CD14-positive monocyte (primary cell): ENCODE measurements at regions not wholly inside any gene's neighbourhood (a gene's known extent, or its start where the extent isn't known, plus 50 kb on each side); places are given as distances from the start of the nearest gene placed in this dataset.

ENCODE experiments used
- DNase-seq, 3 donors: peaks; one replicate each; pipeline ENCODE4 v3.0.0-alpha.2; 2011 to 2022
- H2AFZ ChIP-seq: 2 replicates; pipeline ENCODE4 v1.6.0; 2012; ENCODE audit warnings: mild to moderate bottlenecking, low read depth, low read length, inconsistent platforms; ENCODE audit not compliant: insufficient read depth, poor library complexity, severe bottlenecking
- H3K27ac ChIP-seq, 2 donors: 1 replicate in 1 of 2; 2 replicates in 1 of 2; pipeline ENCODE4 v1.5.1; 2012 to 2013; ENCODE audit warnings: low read length in 2 of 2, control low read depth in 1 of 2, inconsistent platforms in 1 of 2, low read depth in 1 of 2, mild to moderate bottlenecking in 1 of 2
- H3K27me3 ChIP-seq, 2 donors: one replicate each; pipeline versions ENCODE4 v1.6.0 to v1.6.1; 2011 to 2013; ENCODE audit warnings: low read length in 2 of 2; ENCODE audit not compliant: control insufficient read depth in 2 of 2, insufficient read depth in 2 of 2
- H3K36me3 ChIP-seq, 2 donors: replicated peaks in 1 of 2; 1 replicate in 1 of 2; 2 replicates in 1 of 2; pipeline versions ENCODE4 v1.5.1 to v1.6.1; 2012 to 2013; ENCODE audit warnings: low read length in 2 of 2, control low read depth in 1 of 2, inconsistent platforms in 1 of 2, mild to moderate bottlenecking in 1 of 2; ENCODE audit not compliant: insufficient read depth in 2 of 2, control insufficient read depth in 1 of 2
- H3K4me1 ChIP-seq, 2 donors: 1 replicate in 1 of 2; 2 replicates in 1 of 2; pipeline versions ENCODE4 v1.5.1 to v1.6.1; 2012 to 2013; ENCODE audit warnings: low read length in 2 of 2, control low read depth in 1 of 2, inconsistent platforms in 1 of 2, mild to moderate bottlenecking in 1 of 2, moderate library complexity in 1 of 2; ENCODE audit not compliant: insufficient read depth in 2 of 2, control insufficient read depth in 1 of 2
- H3K4me2 ChIP-seq: replicated peaks from 2 replicates; pipeline ENCODE3; 2012; ENCODE audit warnings: low read length, moderate library complexity, mild to moderate bottlenecking; ENCODE audit not compliant: poor library complexity, severe bottlenecking; ENCODE audit errors: extremely low read depth
- H3K4me3 ChIP-seq, 3 experiments: fragments of 200-600 bp in 1 of 3; sonication (generic) in 1 of 3; replicated peaks in 1 of 3; 1 replicate in 2 of 3; 2 replicates in 1 of 3; pipeline ENCODE4 v1.5.1; 2011 to 2013; ENCODE audit warnings: low read length in 3 of 3, mild to moderate bottlenecking in 3 of 3, control low read depth in 2 of 3, low read depth in 2 of 3, inconsistent platforms in 1 of 3, moderate library complexity in 1 of 3
- H3K79me2 ChIP-seq: 2 replicates; pipeline ENCODE4 v1.6.0; 2012; ENCODE audit warnings: mild to moderate bottlenecking, control low read depth, inconsistent platforms, low read length, moderate library complexity; ENCODE audit not compliant: insufficient read depth
- H3K9ac ChIP-seq: 2 replicates; pipeline ENCODE4 v1.6.0; 2017; ENCODE audit warnings: low read length, mild to moderate bottlenecking; ENCODE audit not compliant: insufficient read depth, poor library complexity, severe bottlenecking
- H3K9me3 ChIP-seq, 2 donors: replicated peaks in 1 of 2; 1 replicate in 1 of 2; 2 replicates in 1 of 2; pipeline versions ENCODE4 v1.5.1 to v1.6.1; 2012 to 2013; ENCODE audit warnings: low read length in 2 of 2, control low read depth in 1 of 2; ENCODE audit not compliant: control insufficient read depth in 1 of 2, insufficient read depth in 1 of 2
- H4K20me1 ChIP-seq: 2 replicates; pipeline ENCODE4 v1.6.0; 2012; ENCODE audit warnings: mild to moderate bottlenecking, low read length, control low read depth, moderate library complexity; ENCODE audit not compliant: insufficient read depth
- H3K27ac Mint-ChIP-seq, 7 donors: one replicate each; pipeline ENCODE4 v1.8.0; 2020; ENCODE audit warnings: mild to moderate bottlenecking in 7 of 7, mixed read lengths in 7 of 7, moderate library complexity in 6 of 7, inconsistent platforms in 2 of 7
- H3K27me3 Mint-ChIP-seq, 3 donors: one replicate each; pipeline ENCODE4 v1.8.0; 2021 to 2022; ENCODE audit warnings: low read depth in 3 of 3, mild to moderate bottlenecking in 3 of 3, mixed read lengths in 3 of 3, moderate library complexity in 3 of 3, inconsistent platforms in 1 of 3
- H3K36me3 Mint-ChIP-seq, 2 donors: one replicate each; pipeline ENCODE4 v1.8.0; 2020; ENCODE audit warnings: mixed read lengths in 2 of 2, inconsistent platforms in 1 of 2, mild to moderate bottlenecking in 1 of 2
- H3K4me1 Mint-ChIP-seq: one replicate; pipeline ENCODE4 v1.8.0; 2020; ENCODE audit warnings: mild to moderate bottlenecking, mixed read lengths
- H3K4me3 Mint-ChIP-seq, 2 donors: one replicate each; pipeline ENCODE4 v1.8.0; 2020; ENCODE audit warnings: mild to moderate bottlenecking in 2 of 2, mixed read lengths in 2 of 2, moderate library complexity in 1 of 2
- H3K9me3 Mint-ChIP-seq, 7 donors: one replicate each; pipeline ENCODE4 v1.8.0; 2020 to 2022; ENCODE audit warnings: mixed read lengths in 7 of 7, mild to moderate bottlenecking in 6 of 7, moderate library complexity in 6 of 7, inconsistent platforms in 2 of 7
- CTCF ChIP-seq: fragments of 200-600 bp; IDR thresholded peaks from one replicate; pipeline ENCODE4 v1.8.0; 2022; ENCODE audit warnings: antibody characterized with exemption, mild to moderate bottlenecking
- WGBS: methylation state at CpG from one replicate; pipeline ENCODE4 v1.1.5; 2013; ENCODE audit warnings: missing lambda C conversion rate; ENCODE audit not compliant: insufficient coverage; 5-methylcytosine and 5-hydroxymethylcytosine counted together
- intact Hi-C, 2 donors: fragments of 100-400 bp; cut with micrococcal nuclease; formaldehyde crosslinking; loops; one replicate each; pipeline versions ENCODE4 v1.15.0 to v1.15.1; 2023

- TF ChIP-seq CTCF = no peak
- no peak overlapping the region for H3K4me2 ChIP-seq
- peaks cover 17 to 30% of the 10 kb centered on the region in 2 donors for H3K4me1 ChIP-seq
- peaks cover 0 to 3% of the 10 kb centered on the region in 2 donors for H3K9me3 ChIP-seq
- H2AFZ ChIP-seq = no peak overlapping the region
- H3K27ac Mint-ChIP-seq = no peak overlapping the region
- H3K27ac ChIP-seq = no peak overlapping the region
- peaks cover 0 to 1% (median 0%) of the 10 kb centered on the region in 3 donors for H3K27me3 Mint-ChIP-seq
- no peak for DNase-seq
- no peaks in the 10 kb centered on the region for H3K36me3 Mint-ChIP-seq
- peaks cover 9% of the 10 kb centered on the region for H3K4me1 Mint-ChIP-seq
- no peaks in the 10 kb centered on the region for H3K36me3 ChIP-seq
- intact Hi-C loops = no loop called here
- WGBS = 73% methylated on average over 6 of the region's 6 CpGs
- H4K20me1 ChIP-seq = no peaks in the 10 kb centered on the region
- H3K4me3 ChIP-seq = no peak overlapping the region
- H3K9ac ChIP-seq = no peak overlapping the region
- no peaks in the 10 kb centered on the region for H3K27me3 ChIP-seq
- H3K79me2 ChIP-seq = no peaks in the 10 kb centered on the region
- no peak overlapping the region for H3K4me3 Mint-ChIP-seq
- peaks cover 2 to 21% (median 13%) of the 10 kb centered on the region in 7 donors for H3K9me3 Mint-ChIP-seq
Measured at GRCh38 chr2:857937-858336, 92.7 kb upstream of the SNTG2 start.

GRCh38 chr2:857081-857480 is 93.6 kb upstream of the SNTG2 start:
- Histone ChIP-seq H3K36me3 (no peaks in the 10 kb centered on the region), H3K4me1 (peaks cover 17 to 30% of the 10 kb centered on the region in 2 donors), H3K79me2 (no peaks in the 10 kb centered on the region), H3K4me2 (no peak overlapping the region), H3K27me3 (no peaks in the 10 kb centered on the region), H3K27ac (no peak overlapping the region), H3K4me3 (no peak overlapping the region), H4K20me1 (no peaks in the 10 kb centered on the region), H2AFZ (no peak overlapping the region), H3K9ac (no peak overlapping the region), H3K9me3 (peaks cover 0 to 3% of the 10 kb centered on the region in 2 donors)
- intact Hi-C loops = no loop called here
- Mint-ChIP-seq H3K27ac (no peak overlapping the region), H3K9me3 (peaks cover 2 to 21% (median 14%) of the 10 kb centered on the region in 7 donors), H3K27me3 (peaks cover 0 to 3% (median 0%) of the 10 kb centered on the region in 3 donors), H3K4me3 (no peak overlapping the region), H3K36me3 (no peaks in the 10 kb centered on the region), H3K4me1 (peaks cover 9% of the 10 kb centered on the region)
- 89% methylated on average over 5 of the region's 8 CpGs for WGBS
- DNase-seq = no peak
- no peak for TF ChIP-seq CTCF
